Stomach (tissue), 4 donors: ENCODE measurements at regions not wholly inside any gene's neighbourhood (a gene's known extent, or its start where the extent isn't known, plus 50 kb on each side); places are given as distances from the start of the nearest gene placed in this dataset.

Source experiments
- EP300 ChIP-seq: sonication (generic); formaldehyde crosslinking; IDR thresholded peaks from one replicate; pipeline ENCODE4 v1.6.1; 2017; ENCODE audit warnings: antibody characterized with exemption
- POLR2A ChIP-seq, 4 donors: fragments of 450-650 bp; IDR thresholded peaks; one replicate each; pipeline ENCODE4 v1.6.1; 2016; ENCODE audit warnings: antibody characterized with exemption in 4 of 4, control low read depth in 2 of 4, mild to moderate bottlenecking in 1 of 4, moderate library complexity in 1 of 4
- TF ChIP-seq, protein P1 (sequence below), 7 experiments: fragments of 450-650 bp in 4 of 7; fragments of 200-600 bp in 3 of 7; sonication (generic) in 3 of 7; IDR thresholded peaks; one replicate each; pipeline ENCODE4 v1.5.1; 2016 to 2019; ENCODE audit warnings: antibody characterized with exemption in 7 of 7, control low read depth in 2 of 7, mild to moderate bottlenecking in 1 of 7

DNA sequence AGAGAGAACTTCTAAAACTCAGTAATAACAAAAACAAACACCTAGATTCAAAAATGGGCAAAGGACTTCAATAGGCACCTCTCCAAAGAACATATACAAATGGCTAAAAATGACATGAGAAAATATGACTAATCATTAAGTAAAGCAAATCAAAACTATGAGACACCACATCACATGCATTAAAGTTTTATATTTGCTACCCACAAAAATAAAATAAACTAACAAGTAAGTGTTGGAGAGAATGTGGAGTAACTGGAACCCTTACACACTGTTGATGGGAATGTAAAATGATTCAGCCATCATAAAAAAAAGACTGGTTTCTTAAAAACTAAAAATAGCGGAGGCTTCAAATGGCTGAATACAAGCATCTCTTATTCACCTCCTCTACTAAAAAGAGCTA lies 262.1 kb upstream of the PKN2 start:
- TF ChIP-seq, protein P1, sequence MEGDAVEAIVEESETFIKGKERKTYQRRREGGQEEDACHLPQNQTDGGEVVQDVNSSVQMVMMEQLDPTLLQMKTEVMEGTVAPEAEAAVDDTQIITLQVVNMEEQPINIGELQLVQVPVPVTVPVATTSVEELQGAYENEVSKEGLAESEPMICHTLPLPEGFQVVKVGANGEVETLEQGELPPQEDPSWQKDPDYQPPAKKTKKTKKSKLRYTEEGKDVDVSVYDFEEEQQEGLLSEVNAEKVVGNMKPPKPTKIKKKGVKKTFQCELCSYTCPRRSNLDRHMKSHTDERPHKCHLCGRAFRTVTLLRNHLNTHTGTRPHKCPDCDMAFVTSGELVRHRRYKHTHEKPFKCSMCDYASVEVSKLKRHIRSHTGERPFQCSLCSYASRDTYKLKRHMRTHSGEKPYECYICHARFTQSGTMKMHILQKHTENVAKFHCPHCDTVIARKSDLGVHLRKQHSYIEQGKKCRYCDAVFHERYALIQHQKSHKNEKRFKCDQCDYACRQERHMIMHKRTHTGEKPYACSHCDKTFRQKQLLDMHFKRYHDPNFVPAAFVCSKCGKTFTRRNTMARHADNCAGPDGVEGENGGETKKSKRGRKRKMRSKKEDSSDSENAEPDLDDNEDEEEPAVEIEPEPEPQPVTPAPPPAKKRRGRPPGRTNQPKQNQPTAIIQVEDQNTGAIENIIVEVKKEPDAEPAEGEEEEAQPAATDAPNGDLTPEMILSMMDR (IDR thresholded peaks at IDR 0.05): no peak
- no peak for TF ChIP-seq POLR2A (IDR thresholded peaks at IDR 0.05)
- TF ChIP-seq EP300: no peak
